IMR-90 (cell line): ENCODE measurements at regions not wholly inside any gene's neighbourhood (a gene's known extent, or its start where the extent isn't known, plus 50 kb on each side); places are given as distances from the start of the nearest gene placed in this dataset.

Source experiments
- BHLHE40 ChIP-seq: fragments of 150-350 bp; IDR thresholded peaks from 2 replicates; pipeline ENCODE4 v1.6.1; 2016; ENCODE audit warnings: mild to moderate bottlenecking, low read depth, low read length
- CEBPB ChIP-seq: IDR thresholded peaks from 2 replicates; pipeline ENCODE4 v1.6.1; 2012; ENCODE audit warnings: low read depth, low read length, improper control_type of control experiment
- CTCF ChIP-seq: conservative IDR thresholded peaks from 2 replicates; pipeline ENCODE4 v1.5.1; 2012; ENCODE audit warnings: mild to moderate bottlenecking, low read depth, low read length, improper control_type of control experiment
- FOS ChIP-seq: fragments of 150-350 bp; IDR thresholded peaks from 2 replicates; pipeline ENCODE4 v1.6.1; 2016; ENCODE audit warnings: low read depth, low read length
- MAFK ChIP-seq: IDR thresholded peaks from 2 replicates; pipeline ENCODE4 v1.6.1; 2012; ENCODE audit warnings: low read depth, low read length, improper control_type of control experiment
- MXI1 ChIP-seq: IDR thresholded peaks from 2 replicates; pipeline ENCODE4 v1.6.1; 2012; ENCODE audit warnings: low read depth, mild to moderate bottlenecking, low read length, moderate library complexity, borderline replicate concordance
- POLR2A ChIP-seq: IDR thresholded peaks from 2 replicates; pipeline ENCODE4 v1.6.1; 2012; ENCODE audit warnings: mild to moderate bottlenecking, low read depth, low read length
- RAD21 ChIP-seq: IDR thresholded peaks from 2 replicates; pipeline ENCODE4 v1.6.1; 2012; ENCODE audit warnings: low read length, improper control_type of control experiment
- RCOR1 ChIP-seq: IDR thresholded peaks from 2 replicates; pipeline ENCODE4 v1.6.1; 2012; ENCODE audit warnings: mild to moderate bottlenecking, low read length, improper control_type of control experiment; ENCODE audit not compliant: insufficient replicate concordance
- RFX5 ChIP-seq: IDR thresholded peaks from 2 replicates; pipeline ENCODE4 v1.8.0; 2012; ENCODE audit warnings: low read depth, mild to moderate bottlenecking, low read length, moderate library complexity
- SMC3 ChIP-seq: fragments of 150-350 bp; IDR thresholded peaks from 2 replicates; pipeline ENCODE4 v1.6.1; 2016; ENCODE audit warnings: low read depth, mild to moderate bottlenecking, antibody characterized with exemption, low read length, moderate library complexity
- USF2 ChIP-seq: fragments of 150-350 bp; IDR thresholded peaks from 2 replicates; pipeline ENCODE4 v1.6.1; 2017; ENCODE audit warnings: mild to moderate bottlenecking, antibody characterized with exemption, low read length, low read depth

GRCh38 chr1:22385537-22385936 is 66.1 kb upstream of the ZBTB40 start:
- TF ChIP-seq MAFK: no peak
- TF ChIP-seq CTCF: no peak
- TF ChIP-seq POLR2A: no peak
- TF ChIP-seq USF2: no peak
- TF ChIP-seq RCOR1: no peak
- TF ChIP-seq RFX5: no peak
- no peak for TF ChIP-seq RAD21
- no peak for TF ChIP-seq MXI1
- no peak for TF ChIP-seq CEBPB
- TF ChIP-seq FOS: no peak
- TF ChIP-seq SMC3: no peak
- TF ChIP-seq BHLHE40: no peak
